GM13976 (cell line): ENCODE measurements at regions not wholly inside any gene's neighbourhood (a gene's known extent, or its start where the extent isn't known, plus 50 kb on each side); places are given as distances from the start of the nearest gene placed in this dataset.

ENCODE experiments used
- DNase-seq: peaks from one replicate; pipeline ENCODE4 v3.0.0; 2012; ENCODE audit warnings: low spot score
- in situ Hi-C: fragments of 300-500 bp; cut with MboI; formaldehyde crosslinking; loops from one replicate; pipeline ENCODE4 v1.12.0; 2022; ENCODE audit warnings: low sequenced_read_pairs, mixed read lengths, inconsistent platforms; ENCODE audit not compliant: unreplicated experiment
- TF ChIP-seq, protein P1 (sequence below): IDR thresholded peaks from 2 replicates; pipeline ENCODE4 v1.5.1; 2012; ENCODE audit warnings: borderline replicate concordance, mild to moderate bottlenecking; ENCODE audit not compliant: insufficient read depth; ENCODE audit errors: extremely low read depth, missing control alignments, control extremely low read depth

DNA sequence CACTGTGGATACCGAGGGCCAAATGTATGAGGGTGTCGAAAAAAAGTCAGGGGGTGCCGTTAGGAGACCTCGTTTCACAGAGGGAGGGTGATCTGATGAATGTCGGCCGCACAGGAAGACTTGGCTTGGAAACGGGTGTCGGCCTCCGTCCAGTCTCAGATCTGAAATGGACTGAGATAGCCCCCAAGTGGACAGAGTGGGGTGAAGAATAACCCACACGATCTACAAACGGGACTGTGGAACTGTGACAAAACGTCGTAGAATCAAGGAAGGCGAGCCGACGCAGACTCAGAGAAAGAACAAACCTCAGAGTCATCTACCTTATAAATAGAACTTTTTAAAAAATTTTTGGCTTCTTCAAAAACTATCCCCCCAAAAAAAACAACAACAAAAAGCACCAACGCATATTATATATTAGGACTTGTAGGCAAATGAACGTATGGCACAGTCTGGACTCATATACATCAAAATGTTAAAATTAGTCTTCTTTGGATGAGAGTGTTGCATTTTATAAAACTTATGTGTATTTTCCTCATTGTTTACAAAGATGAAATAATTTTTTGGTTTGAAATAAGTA is 63.8 kb upstream of the IRF2 start:
- TF ChIP-seq, protein P1, sequence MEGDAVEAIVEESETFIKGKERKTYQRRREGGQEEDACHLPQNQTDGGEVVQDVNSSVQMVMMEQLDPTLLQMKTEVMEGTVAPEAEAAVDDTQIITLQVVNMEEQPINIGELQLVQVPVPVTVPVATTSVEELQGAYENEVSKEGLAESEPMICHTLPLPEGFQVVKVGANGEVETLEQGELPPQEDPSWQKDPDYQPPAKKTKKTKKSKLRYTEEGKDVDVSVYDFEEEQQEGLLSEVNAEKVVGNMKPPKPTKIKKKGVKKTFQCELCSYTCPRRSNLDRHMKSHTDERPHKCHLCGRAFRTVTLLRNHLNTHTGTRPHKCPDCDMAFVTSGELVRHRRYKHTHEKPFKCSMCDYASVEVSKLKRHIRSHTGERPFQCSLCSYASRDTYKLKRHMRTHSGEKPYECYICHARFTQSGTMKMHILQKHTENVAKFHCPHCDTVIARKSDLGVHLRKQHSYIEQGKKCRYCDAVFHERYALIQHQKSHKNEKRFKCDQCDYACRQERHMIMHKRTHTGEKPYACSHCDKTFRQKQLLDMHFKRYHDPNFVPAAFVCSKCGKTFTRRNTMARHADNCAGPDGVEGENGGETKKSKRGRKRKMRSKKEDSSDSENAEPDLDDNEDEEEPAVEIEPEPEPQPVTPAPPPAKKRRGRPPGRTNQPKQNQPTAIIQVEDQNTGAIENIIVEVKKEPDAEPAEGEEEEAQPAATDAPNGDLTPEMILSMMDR, result peak; percentile 45
- peak; percentile 76 for DNase-seq
- in situ Hi-C loops, result loop anchor here (10.0 to 25.0 kb wide), 3 partner anchors 63 to 273 kb away; partner anchors contain the start of gene IRF2

DNA sequence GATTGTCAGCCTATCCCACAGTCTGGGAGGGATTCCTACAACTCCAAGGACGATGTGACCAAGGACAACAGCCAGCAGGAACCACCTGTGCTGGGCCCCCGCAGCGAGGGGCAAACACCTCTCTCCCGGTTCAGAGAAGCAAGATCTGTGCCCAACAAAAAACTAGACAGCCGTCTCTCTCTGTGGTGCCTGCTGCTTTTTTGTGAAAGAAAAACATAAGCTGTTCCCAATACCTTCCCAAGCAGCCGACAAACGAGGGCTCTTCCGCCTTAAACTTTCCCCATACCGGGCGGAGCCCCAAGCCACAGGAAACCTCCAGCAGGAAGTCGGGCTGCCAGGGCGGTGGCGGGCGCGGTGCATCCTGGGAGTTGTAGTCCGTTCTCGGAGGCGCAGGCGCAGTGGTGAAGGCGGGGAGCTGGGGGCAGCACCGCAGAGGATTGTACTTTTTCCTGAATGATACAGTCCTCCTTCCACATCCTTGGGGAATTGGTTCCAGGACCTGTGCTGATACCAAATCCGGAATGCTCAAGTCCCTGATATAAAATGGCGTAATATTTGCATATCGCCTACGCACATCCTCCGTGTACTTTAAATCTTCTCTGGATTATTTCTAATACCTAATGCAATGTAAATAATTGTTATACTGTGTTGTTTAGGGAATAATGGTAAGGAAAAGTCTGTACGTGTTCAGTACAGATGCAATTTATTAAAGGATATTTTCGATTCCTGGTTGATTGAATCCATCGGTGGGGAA is 63.1 kb upstream of the IRF2 start:
- peak; percentile 76 for DNase-seq
- in situ Hi-C loops, result loop anchor here (10.0 to 25.0 kb wide), 3 partner anchors 63 to 273 kb away; partner anchors contain the start of gene IRF2
- TF ChIP-seq, protein P1, result no peak

DNA sequence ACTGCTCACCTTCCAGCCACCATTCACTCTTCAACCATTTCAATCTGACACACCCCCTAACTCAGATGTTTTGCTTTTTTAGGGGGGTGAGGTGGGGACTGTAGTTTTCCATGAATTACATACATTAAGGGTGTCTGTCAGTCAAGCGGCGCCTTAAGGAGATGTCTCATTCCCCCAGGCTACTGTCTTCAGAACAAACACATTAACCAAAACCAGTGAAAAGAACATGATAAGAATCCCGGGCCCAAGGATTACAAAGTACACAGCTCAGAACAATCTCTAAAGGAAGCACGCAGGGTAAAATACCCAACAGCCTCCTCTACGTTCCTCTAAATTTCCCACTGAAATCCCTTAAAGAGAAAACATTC is 62.5 kb upstream of the IRF2 start:
- no peak for DNase-seq
- TF ChIP-seq, protein P1, result no peak
- in situ Hi-C loops, result loop anchor here (10.0 to 25.0 kb wide), 3 partner anchors 62 to 272 kb away; partner anchors contain the start of gene IRF2

DNA sequence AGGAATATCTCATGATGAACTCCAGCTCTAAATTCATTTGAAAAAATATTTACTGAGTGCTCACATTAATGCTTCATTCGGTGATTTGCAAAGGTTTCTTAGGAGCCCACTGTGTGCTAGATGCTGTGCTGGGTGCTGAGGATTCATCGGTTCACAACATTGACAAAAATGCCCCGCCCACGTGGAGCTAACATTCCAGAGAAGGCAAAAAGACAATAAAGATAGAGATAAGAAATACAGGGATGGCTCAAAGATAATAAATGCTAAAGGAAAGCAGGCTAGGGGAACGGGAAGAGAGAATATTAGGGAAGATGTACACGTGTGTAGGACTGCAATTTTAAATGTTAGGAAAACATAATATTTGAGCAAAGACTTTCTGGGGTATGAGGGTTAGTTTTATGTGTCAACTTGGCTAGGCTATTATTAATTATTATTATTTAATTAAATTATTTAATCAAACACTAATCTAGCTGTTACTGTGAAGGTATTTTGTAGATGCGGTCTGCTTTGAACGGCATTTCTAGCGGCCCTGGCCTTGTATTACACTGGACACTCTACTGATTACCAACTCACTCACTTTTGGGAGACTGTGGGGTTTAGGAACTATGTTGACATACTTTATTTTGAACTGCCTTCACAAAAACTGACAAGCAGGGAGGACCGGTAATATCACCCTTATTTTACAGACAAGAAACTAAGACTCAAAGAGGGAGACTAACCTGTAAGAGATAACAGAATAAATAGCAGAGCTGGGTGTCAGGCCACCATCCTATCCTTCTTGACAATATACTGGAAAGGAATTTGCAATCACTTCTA is 61.9 kb upstream of the IRF2 start:
- in situ Hi-C loops, result loop anchor here (10.0 to 25.0 kb wide), 3 partner anchors 61 to 271 kb away; partner anchors contain the start of gene IRF2

DNA sequence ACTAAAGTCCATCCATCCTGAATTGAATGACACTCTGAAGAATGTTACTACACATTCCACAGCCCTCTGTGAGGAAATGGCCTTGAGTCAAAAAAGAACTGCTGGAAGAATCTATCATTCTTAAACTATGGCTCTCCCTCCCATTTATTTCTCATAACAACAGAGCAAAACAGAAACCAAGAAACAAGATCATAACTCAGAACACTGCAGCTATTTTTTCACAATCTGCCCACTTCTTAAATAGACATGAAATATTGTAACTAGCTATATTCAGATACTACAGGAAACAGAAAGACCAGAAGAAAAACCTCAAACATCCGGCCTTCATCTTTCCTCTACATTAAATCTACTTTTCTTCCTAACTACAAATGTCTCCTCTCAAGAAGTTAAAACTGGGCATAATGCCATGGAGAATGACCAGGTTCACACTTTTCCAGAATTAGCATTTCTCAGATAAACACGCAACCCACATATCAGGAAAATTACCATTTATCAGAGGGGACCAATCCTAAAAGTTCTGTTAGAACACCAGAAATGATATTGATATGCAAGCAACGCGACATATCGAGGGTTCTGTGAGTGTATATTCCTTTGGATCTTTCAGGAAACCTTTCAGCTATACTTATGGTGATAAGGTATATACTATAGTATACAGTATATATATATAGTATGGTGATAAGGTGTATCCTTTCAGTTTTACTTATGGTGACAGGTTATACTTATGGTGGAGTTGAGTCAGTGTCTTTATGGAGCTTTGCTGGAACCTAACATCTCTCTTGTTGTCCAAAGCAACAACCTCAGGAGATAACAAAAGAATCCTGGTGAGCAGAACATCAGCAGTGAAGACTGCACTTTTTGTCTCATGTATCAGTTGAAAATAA is 60.4 kb upstream of the IRF2 start:
- DNase-seq, result peak; percentile 78
- in situ Hi-C loops, result loop anchor here (10.0 to 25.0 kb wide), 3 partner anchors 60 to 270 kb away; partner anchors contain the start of gene IRF2

More for the DNA sequence above, 61.9 kb upstream of the IRF2 start:
- TF ChIP-seq, protein P1, result no peak
- no peak for DNase-seq

More for the DNA sequence above, 60.4 kb upstream of the IRF2 start:
- TF ChIP-seq, protein P1, result no peak
